SKM-1 (cell line): ENCODE measurements at regions not wholly inside any gene's neighbourhood (a gene's known extent, or its start where the extent isn't known, plus 50 kb on each side); places are given as distances from the start of the nearest gene placed in this dataset.
"Not testable (repeated sequence)": the region's sequence is repeated elsewhere in the genome, so short reads cannot be mapped to it uniquely, and the experiment has no call there.

Source experiments
- DNase-seq: peaks from one replicate; lab custom pipeline; 2025; ENCODE audit not compliant: unreplicated experiment; lab: John Stamatoyannopoulos, UW

DNA sequence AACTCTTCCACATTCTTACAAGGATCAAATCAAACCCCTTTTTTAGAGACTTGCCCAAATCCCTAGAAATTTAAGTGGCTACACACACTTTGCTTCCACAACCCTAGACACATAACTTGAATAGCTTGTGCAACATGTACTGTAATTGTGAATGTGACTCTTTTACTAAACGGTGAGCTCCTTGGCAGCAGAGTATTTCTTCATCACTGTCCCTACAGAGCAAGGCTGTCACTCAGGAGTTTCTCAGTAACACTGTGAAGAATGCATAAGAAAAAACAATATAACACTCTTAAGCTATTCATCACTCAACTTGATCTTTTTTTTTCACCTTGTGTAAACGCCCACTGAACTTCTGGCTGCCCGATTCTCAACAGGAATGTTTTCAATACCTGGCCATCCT, 53.8 kb upstream of the ADAMTS18 start:
- DNase-seq, result no peak

DNA sequence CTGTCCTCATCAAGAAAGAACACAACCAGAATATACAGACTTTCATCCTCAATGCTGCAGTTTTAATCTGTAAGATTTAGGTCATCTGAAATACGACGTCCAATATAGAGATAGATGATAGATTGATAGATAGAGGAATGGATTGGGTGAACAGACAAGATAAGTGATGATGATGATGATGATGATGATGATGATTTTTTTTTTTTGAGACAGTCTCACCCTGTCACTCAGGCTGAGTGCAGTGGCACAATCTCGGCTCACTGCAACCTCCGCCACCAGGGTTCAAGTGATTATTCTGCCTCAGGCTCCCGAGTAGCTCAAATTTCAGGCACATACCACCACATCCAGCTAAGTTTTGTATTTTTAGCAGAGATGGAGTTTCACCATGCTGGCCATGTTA, 56.3 kb upstream of the ADAMTS18 start:
- DNase-seq, result no peak

DNA sequence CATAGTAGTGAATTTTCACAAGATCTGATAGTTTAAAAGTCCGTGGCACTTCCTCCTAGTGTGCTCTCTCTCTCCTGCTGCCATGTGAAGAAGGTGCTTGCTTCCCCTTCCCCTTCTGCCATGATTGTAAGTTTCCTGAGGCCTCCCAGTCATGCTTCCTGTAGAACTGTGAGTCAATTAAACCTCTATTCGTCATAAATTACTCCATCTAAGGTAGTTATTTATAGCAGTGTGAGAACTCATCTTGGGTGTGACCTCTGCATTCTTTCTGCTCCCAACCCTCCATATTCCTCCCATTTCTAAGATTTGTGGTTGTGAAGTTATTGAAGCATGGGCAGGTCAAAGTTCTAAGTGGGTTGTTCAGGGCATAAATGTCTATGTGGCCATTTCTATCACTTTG, 62.1 kb upstream of the ADAMTS18 start:
- DNase-seq, result no peak

DNA sequence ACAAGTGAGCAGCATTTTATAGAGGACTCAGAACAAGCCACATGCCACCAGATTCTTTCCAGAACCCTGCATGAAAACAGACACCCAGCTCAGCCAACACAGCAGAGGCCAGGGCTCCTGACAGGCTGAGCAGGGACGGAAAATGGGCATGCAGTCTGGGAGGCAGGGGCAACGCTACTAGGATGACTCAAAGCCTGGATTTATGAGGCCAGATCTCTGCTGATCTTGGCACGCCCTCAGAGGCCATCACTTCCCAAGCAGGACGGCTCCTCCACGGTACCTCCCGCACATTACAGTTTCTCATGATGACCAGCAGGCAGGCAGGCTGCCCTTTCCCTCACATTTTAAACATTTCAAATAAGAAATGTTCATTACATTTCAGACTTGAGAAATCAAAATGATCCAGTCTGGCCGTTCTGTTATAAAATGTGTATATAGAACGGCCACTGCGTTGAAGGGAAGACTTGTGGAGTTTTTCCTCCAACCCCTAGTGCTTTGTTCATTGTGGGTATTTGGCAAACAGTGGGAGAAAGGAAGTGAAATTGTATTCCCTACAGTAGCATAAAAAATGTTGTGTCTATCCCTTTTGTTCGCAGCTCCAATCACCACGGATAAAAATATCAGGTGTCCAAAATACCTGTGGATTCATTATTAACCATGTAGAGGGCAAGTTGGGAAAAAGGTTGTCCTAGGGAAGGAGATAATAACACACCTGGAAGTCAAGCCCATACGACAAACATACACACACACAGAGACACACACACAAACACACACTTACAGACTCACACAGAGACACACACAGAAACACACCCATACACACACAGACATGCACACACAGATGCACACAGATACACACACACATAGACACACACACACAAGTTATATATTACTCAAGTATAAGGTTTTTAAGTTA, 64.8 kb upstream of the ADAMTS18 start:
- DNase-seq, result no peak

DNA sequence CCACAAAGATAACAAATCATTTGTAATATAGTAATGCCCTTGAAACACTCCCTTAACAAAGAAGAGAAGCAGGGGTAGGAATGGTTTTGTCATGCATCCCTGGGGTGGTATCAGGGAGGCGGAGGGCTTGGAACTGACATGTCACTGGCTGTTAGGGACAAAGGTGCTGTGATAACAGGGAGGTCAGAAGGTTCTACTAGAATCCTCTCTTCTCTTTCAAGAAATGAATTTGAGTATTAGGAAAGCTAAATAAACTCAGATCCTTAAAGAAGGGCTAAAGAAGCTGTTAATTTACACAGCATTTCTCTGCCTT, 65.4 kb upstream of the ADAMTS18 start:
- DNase-seq, result no peak

DNA sequence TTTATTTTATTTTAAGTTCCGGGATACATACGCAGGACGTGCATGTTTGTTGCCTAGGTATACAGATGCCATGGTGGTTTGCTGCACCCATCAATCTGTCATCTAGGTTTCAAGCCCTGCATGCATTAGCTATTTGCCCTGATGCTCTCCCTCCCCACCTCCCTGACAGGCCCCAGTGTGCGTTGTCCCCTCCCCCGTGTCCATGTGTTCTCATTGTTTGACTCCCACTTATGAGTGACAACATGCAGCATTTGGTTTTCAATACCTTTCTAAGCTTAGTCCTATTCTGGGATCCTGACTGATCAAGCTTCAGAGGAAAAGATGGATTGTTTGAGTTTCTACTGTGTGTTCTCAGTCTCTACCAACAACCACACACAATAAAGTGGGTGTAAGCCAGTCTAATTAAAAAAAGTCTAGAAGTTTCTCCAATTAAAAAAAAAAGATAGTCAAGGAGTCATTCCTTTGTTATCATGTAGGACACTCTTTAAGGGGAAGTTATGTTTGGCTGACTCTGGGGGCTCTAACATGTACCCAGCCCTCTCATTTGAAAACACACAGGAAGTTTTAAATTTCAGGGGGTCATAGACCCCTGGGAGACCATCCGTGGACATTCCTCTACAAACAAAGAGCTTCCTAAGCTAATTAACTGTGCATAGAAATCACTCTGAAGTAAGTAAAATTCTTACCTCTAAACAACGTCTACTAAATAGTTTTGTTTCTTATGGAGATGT, 66.3 kb upstream of the ADAMTS18 start:
- no peak for DNase-seq

DNA sequence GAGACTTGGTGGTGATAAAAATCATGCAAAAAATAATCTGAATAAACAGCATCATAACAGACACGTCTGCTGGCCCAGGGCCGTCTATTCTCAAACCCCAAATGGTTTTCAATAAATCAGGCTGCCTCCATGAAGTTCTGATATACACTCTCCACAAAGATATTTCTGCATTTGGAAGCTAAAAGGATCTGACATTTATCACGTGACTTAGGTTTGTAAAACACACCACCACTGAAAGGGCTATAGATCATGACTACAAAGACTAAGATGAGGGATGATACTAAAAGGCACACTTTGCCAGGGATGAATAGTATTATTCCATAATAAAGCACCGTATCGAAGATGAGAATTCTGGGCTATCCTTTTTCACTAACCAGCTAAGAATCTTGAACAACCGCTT, 67.6 kb upstream of the ADAMTS18 start:
- no peak for DNase-seq

DNA sequence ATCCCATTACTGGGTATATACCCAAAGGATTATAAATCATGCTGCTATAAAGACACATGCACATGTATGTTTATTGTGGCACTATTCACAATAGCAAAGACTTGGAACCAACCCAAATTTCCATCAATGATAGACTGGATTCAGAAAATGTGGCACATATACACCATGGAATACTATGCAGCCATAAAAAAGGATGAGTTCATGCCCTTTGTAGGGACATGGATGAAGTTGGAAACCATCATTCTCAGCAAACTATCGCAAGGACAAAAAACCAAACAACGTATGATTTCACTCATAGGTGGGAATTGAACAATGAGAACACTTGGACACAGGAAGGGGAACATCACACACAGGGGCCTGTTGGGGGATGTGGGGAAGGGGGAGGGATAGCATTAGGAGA, 71.7 kb upstream of the ADAMTS18 start:
- not testable (repeated sequence) for DNase-seq

DNA sequence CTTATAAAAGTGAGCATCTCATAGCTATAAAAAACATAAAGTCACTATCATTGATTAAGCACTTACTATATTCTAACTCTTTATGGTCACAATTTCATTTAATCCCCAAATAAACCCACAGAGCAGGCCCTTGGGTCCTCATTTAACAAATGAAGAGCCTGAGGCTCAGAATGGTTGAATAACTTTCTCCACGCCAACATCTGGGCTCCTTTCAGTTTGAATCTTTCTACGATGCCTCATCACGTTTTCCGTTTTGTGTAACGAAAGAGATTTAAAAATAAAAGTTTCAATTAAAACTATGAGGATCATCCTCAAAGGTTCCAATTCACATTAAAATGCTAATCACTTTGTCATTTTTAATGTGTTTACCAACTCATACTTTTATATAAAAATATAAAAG, 74.2 kb upstream of the ADAMTS18 start:
- DNase-seq, result no peak

DNA sequence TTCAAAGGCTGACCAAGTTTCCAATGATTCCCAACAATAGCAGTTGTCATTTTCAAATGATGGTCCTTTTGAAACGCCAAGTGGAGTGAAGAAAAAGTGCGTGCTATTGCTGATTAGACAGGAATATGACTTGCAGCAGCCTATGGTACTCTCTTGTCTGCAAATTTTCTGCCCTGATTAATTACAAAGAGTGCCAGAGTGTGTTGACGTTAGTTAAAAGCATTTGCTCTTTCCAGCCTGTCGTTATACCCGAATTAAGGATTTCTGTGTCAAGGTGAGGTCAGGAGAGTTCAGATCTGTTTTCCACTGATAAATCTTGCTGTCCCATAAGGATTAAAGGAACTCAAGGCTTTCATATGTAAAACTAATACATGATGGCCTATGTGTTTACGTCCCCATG, 75.0 kb upstream of the ADAMTS18 start:
- no peak for DNase-seq

DNA sequence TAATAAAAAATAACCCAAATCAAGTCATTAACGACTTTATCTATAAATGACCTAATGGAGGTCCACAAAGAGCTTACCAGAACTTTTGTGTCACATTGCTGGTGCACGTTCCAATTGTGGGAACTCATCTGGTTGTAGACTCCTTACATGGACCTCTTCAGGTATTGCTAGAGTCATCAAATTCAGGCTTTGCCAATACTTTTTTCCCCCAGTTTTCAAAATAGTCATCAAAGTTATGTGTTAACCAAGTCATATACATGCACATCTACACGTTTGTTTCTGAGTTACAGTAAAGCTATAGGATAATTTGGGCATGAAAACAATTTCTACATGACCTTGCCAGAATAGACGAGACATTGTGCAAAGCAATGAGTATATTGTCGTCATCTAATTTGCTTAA, 76.2 kb upstream of the ADAMTS18 start:
- DNase-seq, result no peak

DNA sequence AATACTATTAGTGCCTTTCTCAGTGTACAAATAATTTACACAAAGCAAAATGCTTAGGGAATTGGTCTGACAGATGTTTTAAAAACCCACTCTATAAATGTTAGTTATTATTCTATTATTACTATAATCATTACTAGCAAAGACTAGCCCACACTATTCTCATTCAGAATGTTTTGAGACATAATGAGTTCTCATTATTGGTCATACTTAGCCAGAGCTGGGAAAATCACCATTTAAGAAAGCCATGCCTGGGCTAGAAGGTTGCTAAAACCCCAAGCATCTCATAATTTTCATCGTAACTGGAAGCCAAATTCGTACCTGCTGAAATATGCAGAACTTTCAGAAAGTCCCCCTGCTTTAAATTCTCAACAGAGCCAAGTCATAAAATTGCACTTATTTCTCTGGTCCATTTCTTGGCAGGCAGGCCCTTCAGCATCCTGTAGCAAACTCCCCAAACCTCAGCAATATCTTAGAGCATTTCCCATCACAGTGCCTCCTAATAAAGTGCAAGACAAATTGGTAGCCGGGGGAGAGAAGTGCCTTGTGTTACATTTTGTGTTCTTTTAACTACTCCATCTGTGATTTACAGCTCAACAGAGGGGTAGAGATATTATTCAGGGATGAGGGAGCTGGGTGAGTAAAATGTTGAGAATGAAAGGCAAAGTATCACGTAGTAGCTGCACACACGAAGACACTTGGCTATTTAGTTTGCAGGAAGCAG, 79.8 kb upstream of the ADAMTS18 start:
- DNase-seq, result no peak

DNA sequence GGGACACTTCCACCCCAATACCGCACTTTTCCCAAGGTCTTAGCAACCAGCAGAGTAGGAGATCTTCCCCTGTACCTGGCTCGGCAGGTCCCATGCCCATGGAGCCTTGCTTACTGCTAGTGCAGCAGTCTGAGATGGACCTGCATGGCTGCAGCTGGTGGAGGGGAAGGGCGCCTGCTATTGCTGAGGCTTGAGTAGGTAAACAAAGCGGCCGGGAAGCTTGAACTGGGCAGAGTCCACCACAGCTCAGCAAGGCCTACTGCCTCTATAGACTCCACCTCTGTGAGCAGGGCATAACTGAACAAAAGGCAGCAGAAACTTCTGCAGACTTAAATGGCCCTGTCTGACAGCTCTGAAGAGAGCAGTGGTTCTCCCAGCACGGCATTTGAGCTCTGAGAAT, 90.4 kb upstream of the ADAMTS18 start:
- DNase-seq, result not testable (repeated sequence)

DNA sequence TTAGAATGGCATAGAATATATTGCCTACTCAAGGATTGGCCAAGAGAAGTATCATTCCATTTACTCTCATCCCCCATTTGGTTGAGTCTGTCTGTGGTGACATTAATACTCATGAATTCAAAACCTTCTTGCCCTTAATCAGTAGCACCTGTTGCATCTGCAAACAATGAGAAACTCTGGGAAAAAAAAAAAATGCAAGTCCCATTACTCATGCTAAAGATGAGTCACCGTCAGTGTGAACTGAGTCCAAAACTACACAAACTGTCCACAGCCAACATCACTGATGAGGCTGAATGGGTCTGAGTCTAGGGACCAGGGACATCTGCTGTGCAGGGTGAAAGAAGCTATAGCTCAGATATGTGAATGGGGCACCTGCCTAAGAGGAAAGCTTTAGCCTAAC, 96.9 kb upstream of the ADAMTS18 start:
- DNase-seq, result no peak

DNA sequence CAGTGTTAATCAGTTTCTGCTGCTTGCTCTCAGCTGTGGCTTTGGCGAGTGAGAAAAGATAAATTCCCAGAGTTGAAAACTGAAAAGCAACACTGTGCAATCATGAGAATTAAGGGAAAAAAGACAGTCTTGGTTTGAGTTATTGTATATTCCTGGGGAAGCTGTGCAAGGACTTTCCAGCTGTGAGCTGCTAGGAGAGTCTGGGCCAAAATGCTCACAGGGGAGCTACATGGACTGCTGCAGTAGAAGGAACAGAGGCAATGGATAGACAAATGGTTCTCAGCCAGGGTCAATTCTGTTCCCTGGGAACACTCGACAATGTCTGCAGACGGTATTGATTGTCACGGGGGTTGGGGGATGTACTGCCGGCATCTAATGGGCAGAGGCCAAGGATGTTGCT, 102.0 kb upstream of the ADAMTS18 start:
- no peak for DNase-seq

DNA sequence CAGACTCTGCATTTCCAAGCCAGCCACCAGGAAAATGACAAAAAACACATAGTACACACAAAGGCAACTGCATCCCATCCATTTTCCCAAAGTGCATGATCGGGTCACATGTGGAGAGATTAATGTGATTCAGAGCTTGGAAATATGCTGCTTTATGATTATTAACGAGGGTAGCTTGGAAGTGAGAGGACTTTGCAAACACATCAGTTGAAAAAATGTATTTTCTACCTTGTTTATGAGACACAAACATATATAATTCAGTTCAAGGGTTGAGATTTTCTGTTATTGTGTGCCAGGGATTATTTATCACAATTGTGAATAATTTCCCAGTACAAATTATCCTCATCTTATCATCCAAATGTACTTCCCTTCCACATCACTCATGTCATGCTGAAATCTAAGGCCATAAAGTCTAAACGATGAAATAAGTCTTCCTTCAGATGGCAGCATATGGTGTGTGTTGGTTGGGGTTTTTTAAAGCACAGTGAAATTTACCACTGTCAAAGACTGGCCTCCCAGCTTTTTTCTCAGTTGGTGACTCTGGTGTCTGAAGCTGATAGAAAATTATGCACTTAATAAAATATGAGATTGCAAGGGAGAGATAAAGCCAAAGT, 104.7 kb upstream of the ADAMTS18 start:
- no peak for DNase-seq

DNA sequence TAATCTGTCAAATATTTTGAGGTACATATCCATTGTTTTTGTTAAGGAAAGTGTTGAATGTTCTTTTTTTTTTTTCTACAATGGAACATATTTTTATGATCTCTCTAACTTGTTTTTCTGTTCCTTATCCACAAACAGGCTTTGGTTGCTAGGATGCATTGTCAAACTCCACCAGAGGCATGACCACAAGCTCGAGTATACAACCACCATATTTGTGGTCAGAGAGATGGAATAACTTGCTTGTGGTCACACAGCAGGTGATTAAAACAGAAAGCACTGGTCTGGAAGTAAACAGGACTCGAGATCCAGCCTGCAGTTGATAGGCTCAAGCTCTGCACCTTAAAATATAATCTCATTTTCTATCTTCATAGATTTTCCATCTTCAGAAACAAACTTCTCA, 105.8 kb upstream of the ADAMTS18 start:
- no peak for DNase-seq

DNA sequence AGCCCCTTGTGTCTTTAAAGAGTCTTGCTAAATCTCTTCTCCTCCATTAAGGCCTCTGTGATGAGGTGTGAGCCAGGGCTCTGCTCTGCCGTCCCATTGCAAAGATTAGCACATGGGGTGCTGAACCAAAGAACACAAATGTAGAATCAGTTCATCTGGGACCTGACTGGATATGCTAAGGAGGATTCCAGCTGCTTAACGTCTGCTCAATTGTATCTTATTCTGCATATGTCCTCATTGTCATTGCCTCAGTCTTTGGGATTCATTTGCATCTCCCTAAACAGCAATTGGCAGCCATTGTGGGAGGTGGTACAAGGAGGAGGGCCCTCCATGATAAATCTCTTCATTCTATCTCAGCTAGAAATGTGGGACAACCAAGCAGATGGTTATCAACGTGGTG, 106.3 kb upstream of the ADAMTS18 start:
- DNase-seq, result no peak

DNA sequence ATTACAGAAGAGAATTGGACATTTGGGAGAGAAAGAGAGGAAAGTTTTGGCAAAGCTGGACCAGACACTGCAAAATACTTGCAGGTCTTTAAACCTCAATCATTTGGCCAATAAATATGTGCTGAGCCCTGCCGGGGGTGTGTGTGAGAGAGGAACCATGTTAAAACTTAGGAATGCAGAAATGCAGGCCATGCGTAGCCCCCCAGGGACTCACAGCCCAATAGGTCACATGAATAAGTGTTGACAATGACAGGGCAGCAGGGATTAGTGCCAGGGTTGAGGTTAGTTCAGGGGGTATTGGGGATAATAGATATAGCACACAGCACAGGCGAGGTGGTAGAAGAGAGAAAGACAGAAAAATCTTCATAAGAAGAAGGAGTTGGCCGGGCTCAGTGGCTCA, 113.3 kb upstream of the ADAMTS18 start:
- DNase-seq, result no peak

DNA sequence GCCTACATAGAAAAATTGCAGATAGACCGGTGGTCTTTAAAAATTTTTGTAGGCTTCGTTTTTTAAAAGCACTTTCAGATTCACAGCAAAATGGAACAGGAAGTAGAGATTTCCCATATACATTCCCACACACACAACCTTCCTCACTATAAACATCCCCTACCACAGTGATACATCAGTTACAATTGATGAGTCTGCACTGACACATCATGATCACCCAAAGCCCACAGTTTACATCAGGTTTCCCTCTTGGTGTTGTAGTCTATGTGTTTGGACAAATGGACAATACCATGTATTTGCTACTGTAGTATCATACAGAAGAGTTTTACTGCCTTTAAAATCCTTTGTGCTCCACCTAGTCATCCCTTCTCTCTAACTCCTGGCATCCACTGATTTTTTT, 113.9 kb upstream of the ADAMTS18 start:
- DNase-seq, result no peak

DNA sequence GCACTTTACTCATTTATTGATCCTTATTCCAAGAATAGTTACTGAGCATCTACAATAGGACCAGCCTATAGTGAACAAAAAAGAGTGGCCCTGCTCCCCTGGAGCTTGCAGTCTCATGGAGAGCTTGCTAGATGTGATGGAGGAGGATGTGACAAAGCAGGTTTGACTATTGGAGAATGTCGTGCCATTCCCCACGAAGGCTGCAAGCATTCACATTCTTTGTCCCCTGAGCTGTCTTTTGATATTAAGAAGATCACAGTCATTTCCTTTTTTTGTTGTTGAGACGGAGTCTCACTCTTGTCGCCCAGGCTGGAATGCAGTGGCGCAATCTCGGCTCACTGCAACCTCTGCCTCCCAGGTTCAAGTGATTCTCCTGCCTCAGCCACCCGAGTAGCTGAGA, 115.0 kb upstream of the ADAMTS18 start:
- no peak for DNase-seq

DNA sequence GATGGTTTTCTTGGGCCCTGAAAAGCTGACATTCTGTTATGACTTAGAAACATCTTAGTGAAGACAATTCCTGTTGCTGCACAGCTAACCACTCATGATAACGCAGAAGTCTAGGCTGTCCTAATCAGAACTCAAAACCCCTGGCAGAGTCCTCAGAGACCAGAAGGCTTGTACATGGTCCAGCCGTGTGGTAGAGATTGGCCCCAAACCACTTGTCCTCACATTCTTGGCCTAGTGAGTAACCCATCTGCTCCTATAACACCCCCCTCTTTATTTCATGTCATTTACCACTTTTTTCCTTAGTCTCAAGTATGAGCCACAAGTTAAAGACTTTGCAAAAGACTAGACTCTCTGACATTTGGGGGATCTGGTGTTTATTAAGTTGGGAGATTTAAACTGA, 116.5 kb upstream of the ADAMTS18 start:
- no peak for DNase-seq
